AG04450 (cell line): ENCODE measurements at regions not wholly inside any gene's neighbourhood (a gene's known extent, or its start where the extent isn't known, plus 50 kb on each side); places are given as distances from the start of the nearest gene placed in this dataset.

Source experiments
- CTCF ChIA-PET: fragments of 300-600, 350-600 bp; formaldehyde crosslinking; extraction: SDS; loops from one replicate; lab custom pipeline; 2022; ENCODE audit warnings: antibody characterized with exemption, inconsistent platforms; lab: Charles Lee
- POLR2A ChIA-PET: fragments of 350-600 bp; formaldehyde crosslinking; extraction: SDS; loops from one replicate; lab custom pipeline; 2021; ENCODE audit warnings: antibody characterized with exemption, inconsistent platforms; lab: Yijun Ruan, JAX
- DNase-seq: peaks from one replicate; pipeline ENCODE4 v3.0.0-alpha.2; 2011; ENCODE audit warnings: low read depth, low spot score
- H3K27ac ChIP-seq: one replicate; pipeline ENCODE4 v1.5.1; 2012; ENCODE audit warnings: low read depth, low read length, control low read depth
- H3K27me3 ChIP-seq: one replicate; pipeline ENCODE4 v1.6.0; 2012; ENCODE audit warnings: low read length; ENCODE audit not compliant: control insufficient read depth, insufficient read depth
- H3K4me3 ChIP-seq: 2 replicates; pipeline ENCODE4 v1.5.1; 2011; ENCODE audit warnings: mild to moderate bottlenecking, low read depth, low read length, control low read depth
- H3K9me3 ChIP-seq: 2 replicates; pipeline ENCODE4 v1.5.1; 2012; ENCODE audit warnings: low read length; ENCODE audit not compliant: control insufficient read depth, insufficient read depth
- CTCF ChIP-seq: IDR thresholded peaks from 2 replicates; pipeline ENCODE4 v1.5.1; 2011; ENCODE audit warnings: low read depth, low read length, control low read depth, inconsistent platforms

DNA sequence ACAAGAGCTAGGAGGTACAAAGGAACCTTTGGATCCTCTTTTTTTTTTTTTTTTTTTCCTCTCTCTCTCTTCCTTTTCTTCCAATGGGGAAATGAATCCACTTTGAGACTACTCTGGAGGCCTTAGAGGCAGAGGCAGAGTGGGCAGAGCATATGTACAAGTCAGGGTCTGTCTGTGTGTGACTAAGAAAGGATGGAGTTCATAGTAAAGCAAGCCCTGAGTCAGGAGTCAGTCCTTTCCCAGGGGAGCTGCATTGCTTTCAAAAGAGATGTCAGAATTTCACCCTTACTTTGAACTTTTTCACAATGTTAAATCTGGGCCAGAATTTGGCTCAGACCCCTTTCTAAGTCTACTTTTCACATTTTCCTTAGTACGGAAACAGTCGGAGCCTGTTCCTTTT lies 792.4 kb upstream of the C9orf72 start:
- Histone ChIP-seq H3K4me3 (no peak overlapping the region), H3K27ac (no peak overlapping the region), H3K9me3 (peaks cover 2% of the 10 kb centered on the region; the same call in 1 of the 2 replicates), H3K27me3 (no peaks in the 10 kb centered on the region)
- TF ChIP-seq CTCF = no peak
- ChIA-PET CTCF (no interaction called here), POLR2A (no interaction called here)
- no peak for DNase-seq

GRCh38 chr9:28378231-28378630 lies 805.0 kb upstream of the C9orf72 start:
- no peak for DNase-seq
- H3K9me3 ChIP-seq = no peaks in the 10 kb centered on the region
- CTCF ChIA-PET = no interaction called here
- no peak overlapping the region for H3K4me3 ChIP-seq
- H3K27ac ChIP-seq = no peak overlapping the region
- no peak for TF ChIP-seq CTCF
- POLR2A ChIA-PET = no interaction called here
- no peaks in the 10 kb centered on the region for H3K27me3 ChIP-seq

- Histone ChIP-seq H3K4me3 (no peak overlapping the region), H3K27me3 (no peaks in the 10 kb centered on the region), H3K9me3 (no peaks in the 10 kb centered on the region), H3K27ac (no peak overlapping the region)
- no peak for DNase-seq
- CTCF ChIA-PET = no interaction called here
- POLR2A ChIA-PET = no interaction called here
- no peak for TF ChIP-seq CTCF
Observed at GRCh38 chr9:28379082-28379481, 805.8 kb upstream of the C9orf72 start.

DNA sequence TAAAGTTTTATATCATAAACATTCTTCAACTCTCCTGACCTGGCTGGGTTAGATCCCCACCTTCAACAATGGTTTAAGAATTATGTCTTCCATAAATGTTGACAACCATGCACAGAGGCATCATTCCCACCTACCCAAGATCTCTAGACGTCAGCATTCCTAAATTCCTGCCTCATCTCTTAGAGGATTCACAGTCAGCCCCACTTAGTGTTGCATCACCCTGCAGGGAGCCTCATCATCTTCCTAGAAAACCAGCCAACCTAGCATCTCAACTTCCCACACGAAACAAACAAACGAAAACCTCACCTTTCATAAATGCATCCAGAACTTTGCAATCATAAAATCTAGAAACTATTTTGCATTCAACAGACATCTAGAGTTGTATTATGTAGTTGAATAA lies 816.1 kb upstream of the C9orf72 start:
- Histone ChIP-seq H3K9me3 (no peaks in the 10 kb centered on the region), H3K27me3 (no peaks in the 10 kb centered on the region), H3K27ac (no peak overlapping the region), H3K4me3 (no peak overlapping the region)
- CTCF ChIA-PET = no interaction called here
- TF ChIP-seq CTCF = no peak
- no peak for DNase-seq
- POLR2A ChIA-PET = no interaction called here

DNA sequence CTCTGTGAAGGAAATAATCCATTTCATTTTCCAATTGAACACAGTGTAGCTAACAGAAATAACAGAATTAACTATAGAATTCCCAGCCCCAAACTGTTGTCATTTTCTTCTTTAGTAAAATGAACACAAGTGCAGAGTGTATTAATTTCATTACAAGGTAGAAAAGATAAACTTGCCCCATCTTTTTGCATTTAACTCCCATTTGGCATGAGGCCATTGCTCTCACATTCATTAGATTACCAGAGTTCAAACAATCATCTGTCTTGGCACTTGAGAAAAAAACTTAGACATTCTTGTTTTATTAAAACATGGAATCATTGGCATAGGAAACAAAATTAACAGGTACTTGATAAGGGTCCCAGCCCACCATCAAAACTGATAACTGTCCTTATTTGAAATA lies 821.5 kb upstream of the C9orf72 start:
- Histone ChIP-seq H3K27me3 (no peaks in the 10 kb centered on the region), H3K9me3 (no peaks in the 10 kb centered on the region), H3K4me3 (no peak overlapping the region), H3K27ac (no peak overlapping the region)
- no peak for TF ChIP-seq CTCF
- DNase-seq = no peak
- ChIA-PET CTCF (no interaction called here), POLR2A (no interaction called here)
